ENCODE measurements at regions not wholly inside any gene's neighbourhood (a gene's known extent, or its start where the extent isn't known, plus 50 kb on each side); places are given as distances from the start of the nearest gene placed in this dataset.

DNA sequence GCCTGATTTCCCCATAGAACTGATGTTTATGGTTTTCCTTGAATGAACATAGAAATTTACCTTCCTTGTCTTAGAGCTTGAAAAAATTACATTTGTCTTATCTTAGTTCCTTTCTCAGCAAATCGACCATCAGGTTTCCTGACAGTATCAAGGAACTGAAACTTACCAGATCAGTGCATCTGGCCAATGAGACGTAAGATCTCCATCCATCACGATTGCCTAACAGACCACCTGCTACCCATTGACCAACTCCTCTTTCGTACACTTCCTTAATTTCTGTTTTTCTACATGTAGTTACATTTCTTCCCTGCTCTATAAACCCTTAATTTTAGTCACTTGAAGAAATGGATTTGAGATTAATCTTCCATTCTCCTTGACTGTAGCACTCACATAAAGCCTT is 57.4 kb upstream of the TMPRSS15 start:
- no peak for DNase-seq (ENCODE audit: low read depth, low spot score)

DNA sequence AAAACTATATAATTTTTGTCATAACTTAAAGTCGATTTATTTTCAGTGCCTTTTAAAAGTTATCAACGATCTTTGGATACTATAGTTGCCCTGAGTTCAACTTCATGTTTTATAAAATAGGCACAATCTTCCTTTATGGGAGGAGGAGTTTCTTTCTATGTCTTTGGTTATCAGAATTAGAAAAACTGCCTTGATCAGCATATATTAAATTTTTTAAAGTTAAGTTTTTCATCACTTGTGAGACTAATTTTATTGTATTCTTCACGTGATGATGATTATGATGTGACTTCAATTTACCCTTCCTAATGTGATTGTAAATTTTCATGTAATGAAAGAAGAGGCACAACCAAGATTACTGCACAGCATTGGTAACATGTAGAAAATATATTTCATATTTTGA is 58.2 kb upstream of the TMPRSS15 start:
- no peak for DNase-seq (ENCODE audit: low read depth, low spot score)

DNA sequence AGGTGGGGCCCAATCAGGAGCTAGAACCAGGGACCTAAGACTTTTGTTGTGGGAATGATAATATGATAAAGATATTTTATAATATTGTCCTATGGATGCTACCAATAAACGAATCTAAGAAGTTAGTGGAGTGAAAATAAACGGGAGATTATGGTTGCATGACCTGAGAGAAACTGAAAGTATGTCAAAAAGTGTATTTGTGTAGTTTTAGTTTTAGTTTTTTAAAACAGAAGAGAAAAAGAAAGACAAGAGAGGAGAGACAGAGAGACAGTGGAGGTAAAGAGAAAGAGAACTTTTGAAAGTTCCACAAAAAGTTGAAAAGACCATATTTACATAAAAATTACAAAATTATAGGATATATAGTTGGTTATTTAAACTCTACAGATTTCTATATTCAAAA is 64.1 kb upstream of the TMPRSS15 start:
- no peak for DNase-seq (ENCODE audit: low read depth, low spot score)

DNA sequence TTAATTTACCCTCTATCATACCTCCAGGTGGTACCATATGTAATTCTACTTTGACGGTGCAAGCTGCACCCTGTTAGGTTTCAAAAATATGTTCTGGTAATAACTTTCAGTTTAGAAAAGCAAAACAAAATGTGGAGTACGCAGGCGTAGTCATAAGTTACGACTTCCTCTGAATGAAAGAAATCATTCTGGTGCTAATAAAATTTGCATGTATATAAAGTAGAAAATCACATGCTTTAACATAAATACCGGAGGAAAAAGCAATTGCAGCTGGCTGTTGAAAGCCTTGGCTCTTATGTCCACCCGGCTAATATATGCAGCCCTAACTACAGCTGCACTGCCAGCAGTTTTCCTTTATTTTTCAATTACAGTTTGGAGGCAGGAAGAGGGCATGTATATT is 65.2 kb upstream of the TMPRSS15 start:
- DNase-seq (ENCODE audit: low read depth, low spot score), result no peak

DNA sequence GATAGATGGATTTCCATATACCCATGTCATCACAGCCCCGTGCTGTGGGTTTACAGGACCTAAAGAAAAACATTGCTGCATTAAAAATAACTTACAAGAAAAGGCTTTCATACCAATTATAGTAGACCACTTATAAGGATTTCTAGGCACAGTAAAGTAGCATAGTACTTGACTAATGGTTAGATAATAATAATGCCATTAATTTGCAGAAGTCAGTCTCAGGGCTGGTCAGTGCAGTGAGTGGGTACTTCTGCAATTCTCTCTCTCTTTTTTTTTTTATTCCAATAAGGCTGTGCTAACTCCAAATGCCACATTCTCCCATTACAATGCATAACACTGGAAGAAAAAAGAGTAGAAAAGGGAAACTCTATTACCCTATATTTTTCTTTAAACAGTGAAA is 73.1 kb upstream of the TMPRSS15 start:
- no peak for DNase-seq (ENCODE audit: low read depth, low spot score)

DNA sequence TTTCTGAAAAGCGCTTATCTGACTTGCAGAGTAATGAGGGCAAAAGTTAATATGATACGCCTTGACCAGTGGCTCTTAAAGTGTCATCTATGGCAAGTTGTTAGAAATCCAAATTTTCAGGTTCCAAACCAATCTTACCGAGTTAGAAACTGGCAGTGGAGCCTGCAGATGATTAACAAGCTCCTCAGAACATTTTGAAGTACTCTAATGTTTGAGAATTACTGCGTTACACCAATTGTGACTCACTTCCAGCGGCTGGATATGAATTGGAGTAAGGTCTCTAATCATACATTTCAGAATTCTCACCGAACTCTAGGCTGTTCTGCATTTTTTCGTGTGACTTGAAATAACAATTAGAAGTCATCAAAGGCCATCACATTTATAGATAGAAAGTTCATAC is 73.5 kb upstream of the TMPRSS15 start:
- no peak for DNase-seq (ENCODE audit: low read depth, low spot score)

DNA sequence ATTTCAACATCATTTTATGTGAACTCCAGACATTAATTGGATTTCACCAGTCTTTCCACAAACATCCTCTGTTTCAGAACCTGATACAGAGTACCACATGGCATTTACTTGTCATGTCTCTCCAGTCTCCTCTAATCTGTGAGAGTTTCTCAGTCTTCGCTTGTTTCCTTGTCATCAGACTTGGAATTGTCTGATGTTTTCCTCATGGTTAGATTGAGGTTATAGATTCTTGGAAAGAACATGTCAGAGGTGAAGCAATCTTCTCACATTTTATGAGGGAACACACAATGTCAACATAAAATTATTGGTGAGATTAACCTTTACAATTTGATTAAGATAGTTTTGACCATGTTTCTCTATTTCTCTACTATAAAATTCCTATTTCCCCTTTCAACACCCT is 74.9 kb upstream of the TMPRSS15 start:
- no peak for DNase-seq (ENCODE audit: low read depth, low spot score)

DNA sequence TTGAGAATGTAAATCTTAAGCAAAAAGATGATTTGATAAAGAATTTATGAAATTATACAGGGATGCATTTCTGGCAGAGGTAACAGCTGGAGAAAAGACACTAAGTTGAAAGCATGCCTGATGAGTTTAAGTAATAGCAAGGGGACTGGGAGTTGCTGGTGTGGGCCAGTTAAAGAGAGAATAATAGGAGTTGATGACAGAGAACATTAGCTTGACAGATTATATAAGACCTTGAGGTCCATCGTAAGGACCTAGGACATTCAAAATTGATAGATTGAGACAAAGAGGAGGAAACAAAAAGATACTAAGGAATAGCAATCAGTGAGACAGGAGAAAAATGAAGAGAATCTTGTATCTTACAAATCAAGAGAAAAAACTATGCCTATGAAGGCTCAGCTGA is 84.7 kb upstream of the TMPRSS15 start:
- DNase-seq (ENCODE audit: low read depth, low spot score), result no peak

DNA sequence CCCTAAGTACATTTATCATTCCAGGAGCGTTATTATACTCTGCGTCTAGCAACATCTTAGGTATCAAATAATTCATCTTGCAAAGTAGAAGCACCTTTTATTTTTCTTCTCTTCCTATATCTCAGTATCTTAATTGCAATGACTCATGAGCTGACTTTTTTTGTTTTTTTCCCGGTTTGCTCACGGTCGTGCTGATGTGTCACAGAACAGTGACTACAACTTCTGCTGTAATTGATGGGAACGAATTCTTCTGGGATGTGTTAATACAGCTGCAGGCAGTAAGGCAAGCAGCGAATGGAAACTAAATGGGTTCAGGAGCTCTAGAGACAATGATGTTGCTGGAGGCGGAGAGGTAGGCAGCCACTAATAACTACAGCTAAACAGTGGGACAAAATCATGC is 89.8 kb upstream of the TMPRSS15 start:
- no peak for DNase-seq (ENCODE audit: low read depth, low spot score)

DNA sequence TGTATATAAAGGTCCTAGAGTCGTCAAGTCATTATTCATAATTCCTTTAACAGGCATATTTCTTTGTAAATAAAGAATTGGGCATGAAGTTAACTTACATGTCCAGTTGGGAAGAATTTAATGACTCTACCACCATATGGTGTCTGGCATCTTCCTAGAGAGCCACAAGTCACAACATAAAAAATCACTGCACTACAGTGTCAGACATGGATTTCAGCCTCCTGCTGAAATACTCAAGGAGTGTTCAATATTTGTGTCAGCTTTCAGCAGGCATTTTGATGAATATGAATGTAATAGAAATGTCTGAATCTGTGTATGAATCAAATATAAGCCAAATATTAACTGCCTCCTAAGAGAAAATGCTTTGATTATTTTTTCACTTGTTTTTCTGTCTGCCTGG is 91.9 kb upstream of the TMPRSS15 start:
- DNase-seq (ENCODE audit: low read depth, low spot score), result no peak

DNA sequence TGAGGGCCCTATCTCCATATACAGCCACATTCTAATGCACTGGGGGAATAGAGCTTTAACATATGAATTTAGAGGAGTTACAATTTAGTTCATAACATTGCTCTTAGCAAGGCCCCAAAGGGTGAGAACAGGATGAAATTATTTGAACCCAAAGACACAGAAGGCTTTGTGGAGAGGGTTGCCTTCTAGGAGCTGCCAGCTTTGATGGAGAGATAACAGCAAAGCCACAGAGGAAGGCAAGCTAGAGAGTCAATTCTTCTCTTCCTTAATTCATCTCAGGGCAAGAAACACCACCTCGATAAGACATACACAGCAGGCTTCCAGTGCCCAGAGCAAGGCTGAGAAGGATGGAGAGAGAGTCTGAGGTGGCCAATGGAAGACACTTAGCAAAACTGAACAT is 94.8 kb upstream of the TMPRSS15 start:
- DNase-seq (ENCODE audit: low read depth, low spot score), result no peak

DNA sequence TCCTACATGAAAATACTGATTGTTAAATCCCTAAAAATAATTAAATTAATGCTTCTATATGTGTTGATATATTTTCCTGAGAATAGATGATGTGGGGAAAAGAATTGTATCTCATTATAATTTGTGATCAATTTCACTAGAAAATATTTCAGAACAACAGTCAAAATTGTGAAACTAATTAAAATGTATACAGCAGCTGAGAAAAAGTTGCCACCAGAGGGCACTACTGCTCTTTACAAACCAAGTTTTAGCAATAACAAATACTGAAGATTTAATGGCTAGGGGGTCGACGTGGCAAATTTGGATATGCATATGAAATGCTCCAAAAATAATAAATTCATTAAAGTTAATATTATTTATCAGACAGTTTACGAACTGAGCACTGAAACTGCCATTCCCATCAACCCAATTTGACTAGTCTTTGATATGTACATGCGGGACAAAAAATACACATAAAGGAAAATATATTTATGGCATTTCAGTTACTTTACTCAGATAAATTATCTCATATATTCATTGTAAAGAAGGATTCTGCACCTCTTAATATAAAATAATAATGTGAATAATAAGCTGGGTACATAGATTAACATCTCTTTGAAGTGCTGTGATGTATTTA is 96.3 kb upstream of the TMPRSS15 start:
- DNase-seq (ENCODE audit: low read depth, low spot score), result no peak

DNA sequence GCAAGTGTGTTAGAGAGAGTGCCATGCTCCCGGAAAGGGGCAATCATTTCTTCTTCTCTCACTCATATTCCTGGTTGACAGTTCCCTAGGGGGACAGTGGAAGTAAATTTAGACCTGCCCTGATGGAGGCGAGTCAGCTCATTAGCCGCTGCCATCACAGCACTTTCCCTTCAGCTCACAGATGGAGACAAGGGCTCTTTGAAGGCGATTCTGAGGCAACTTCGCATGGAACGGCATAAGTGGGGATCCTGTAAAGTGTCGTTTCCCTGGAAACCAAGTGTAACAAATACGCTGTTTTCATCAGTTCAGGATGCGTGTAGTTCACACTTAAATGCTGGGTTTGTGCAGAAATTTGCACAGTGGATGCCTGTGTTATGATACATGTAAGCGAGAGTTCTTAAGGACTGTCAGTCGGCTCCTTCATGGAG is 114.5 kb upstream of the TMPRSS15 start:
- no peak for DNase-seq (ENCODE audit: low read depth, low spot score)

DNA sequence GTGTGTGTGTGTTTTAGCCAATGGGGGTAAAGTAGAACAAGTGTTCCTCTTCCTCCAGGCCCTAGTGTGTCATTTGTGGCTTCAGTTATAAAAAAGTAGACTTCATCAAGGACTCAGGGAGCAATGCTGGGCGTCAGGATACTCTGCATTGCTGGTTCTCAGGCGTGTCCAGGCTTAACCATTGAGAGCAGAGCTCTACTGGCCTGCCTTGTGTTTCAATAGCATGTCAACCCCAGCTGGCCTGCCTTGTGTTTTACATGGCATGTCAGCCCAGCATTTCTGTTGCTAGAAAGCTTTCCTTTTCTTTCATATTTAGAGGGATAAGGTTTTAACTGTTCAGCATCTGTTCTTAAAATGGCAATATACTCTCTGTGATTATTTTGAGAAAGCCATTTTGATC is 117.6 kb upstream of the TMPRSS15 start:
- DNase-seq (ENCODE audit: low read depth, low spot score), result no peak

DNA sequence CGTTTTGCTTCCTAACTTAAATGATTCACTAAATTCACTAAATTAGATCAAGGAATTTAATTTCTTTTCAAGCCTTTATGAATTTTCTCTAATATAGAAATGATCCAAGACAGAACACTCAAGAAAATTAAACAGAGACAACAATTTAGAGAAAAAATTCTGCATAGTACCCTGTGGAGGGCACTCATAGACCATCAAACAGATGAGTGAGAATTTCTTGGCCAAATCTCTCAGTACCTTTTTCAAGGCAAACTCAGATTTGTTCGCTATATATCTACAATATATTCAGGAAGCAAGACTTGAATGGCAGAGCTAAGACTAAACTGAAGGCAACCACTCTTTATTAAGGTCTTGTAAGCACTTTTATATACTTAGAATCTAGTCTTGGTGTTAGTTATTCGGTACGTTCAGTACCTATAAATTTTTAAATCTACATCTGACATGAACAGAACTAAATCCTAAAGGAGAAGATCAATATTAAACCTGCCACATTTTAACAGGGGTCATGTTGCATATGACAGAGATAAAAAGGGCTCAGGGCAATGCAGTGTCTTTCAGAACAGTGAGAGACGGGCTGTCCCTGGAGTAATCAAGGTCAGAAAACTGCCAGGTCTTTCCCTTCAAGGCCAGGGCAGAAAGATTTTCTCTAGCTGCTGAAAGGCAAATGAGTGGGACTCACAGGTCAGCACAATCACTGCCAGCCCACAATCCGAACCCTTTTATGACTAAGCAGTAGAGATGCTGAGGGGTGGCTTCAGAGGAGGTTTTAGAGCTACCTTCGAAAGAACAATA is 118.8 kb upstream of the TMPRSS15 start:
- DNase-seq (ENCODE audit: low read depth, low spot score), result no peak

DNA sequence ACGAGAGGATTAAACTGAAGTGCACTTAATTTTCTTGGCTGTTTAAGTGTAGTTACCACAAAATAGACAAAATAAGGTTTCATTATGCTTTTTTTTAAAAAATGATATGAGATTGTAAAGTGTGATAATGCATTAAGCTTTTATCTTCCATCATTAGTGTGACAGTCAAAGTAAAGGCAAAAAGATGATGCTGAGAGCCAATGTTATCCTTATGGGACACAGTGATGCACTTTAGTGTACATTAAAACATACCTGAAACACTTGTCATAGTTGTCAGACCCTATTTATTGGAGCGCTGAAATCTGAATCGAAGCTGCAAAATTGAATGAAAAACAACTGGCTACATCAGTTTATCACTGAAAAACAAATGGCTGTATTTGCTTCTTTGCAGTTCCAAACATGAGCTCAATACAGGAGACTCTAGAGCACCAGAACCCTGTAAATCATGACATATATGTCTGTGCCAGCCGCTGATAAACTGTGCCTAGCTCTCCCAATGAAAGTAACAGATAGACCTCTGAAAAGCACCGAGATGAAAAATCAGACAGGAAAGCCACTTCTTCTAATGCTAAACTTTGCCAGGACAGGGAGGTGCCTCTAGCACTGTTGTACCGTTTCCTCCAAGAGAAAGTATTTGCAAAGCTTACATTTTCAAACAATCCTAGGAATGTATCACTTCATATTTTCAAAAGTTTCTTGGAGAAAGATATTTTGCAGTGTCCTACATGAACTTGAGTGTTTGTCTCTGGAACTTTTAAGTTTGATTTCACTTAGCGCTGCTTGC is 120.7 kb upstream of the TMPRSS15 start:
- DNase-seq (ENCODE audit: low read depth, low spot score), result no peak

DNA sequence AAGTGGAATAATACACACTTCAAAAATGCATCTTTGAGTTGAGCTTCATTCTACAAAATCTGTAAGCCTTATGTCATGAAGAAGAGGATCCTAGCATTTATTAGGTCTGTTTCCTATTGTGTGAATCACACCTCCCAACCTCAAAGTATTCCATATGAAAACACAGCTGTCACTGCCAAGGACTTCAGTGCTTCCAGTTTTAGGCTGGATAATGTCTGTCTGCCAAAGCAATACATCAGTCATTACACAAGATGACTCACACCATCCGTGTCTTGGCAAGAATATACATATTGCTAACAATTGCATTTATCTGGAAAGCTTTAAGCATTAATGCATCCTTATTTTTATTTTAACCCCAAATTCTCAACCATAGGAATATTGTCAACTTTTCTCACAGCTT is 125.7 kb upstream of the TMPRSS15 start:
- DNase-seq (ENCODE audit: low read depth, low spot score), result peak; percentile 65

DNA sequence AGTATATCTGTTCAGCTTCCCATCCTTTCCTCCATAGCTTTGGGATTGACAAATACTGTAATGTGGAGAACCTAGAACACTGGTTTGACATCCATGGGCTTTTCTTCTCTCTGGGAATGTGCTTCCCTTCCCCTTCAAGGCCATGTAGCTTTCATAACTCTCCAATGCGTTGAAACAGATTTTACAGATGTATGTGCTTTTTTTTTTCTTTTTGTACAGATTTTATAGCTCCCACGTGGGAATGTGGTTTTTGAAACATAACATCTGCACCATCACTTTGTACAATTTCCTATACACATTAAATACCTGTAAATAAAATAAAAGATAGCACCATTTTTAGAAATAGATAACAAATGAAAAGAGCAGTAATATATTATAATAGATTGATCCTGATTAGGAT is 138.5 kb upstream of the TMPRSS15 start:
- DNase-seq (ENCODE audit: low read depth, low spot score), result no peak

DNA sequence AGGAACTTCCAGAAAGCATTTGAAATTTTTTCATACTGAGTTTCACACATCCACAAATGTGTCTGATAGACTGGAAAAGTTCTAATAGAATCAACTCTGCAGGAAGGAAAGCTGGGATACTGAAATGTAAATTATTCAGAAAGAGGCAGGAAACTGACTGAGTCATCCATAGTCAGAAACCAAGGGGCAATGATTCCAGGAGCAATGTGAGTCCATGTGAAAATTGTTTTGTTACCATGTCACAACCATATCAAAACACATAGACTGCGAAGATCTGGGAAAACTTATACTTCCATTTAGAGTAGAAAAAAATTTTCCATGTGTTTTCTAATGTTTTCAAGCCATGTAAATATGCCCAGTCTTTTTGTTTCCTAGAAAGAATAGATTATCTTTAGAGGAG is 142.3 kb upstream of the TMPRSS15 start:
- DNase-seq (ENCODE audit: low read depth, low spot score), result peak; percentile 26

DNA sequence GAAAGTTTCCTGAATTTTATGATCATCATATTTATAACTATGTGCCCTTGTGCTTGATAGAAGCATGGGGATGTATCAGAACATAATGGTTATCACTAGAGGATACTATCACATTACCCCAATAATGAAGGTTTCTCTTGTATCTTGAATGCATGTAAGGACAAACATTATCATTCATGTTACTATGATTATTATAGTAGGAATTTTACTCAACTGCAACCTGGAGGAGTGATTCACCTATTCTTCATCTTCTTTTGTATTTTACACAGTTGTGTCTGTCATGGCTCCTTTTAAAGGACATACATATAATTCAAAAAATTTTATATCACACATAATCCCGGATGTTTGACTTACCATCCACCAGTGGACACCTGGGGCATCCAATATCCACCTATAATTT is 143.8 kb upstream of the TMPRSS15 start:
- DNase-seq (ENCODE audit: low read depth, low spot score), result no peak

DNA sequence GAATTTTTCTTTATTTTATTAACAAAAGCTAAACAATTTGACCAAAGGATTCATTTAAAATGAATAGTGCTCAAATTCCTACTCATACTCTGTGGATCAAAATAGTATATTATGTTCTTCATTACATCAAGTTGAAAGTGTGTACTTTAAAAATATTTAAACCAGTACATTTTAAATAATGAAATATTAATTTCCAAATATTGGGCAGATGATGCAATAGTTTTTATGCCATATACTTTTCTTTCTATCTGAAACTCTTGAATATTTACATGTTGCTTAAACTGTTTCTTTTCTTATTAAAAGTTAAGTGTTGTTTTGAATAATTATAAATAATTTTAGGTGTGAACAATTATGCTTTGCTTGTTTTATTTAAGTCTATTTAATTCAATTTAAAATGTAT is 144.7 kb upstream of the TMPRSS15 start:
- no peak for DNase-seq (ENCODE audit: low read depth, low spot score)

DNA sequence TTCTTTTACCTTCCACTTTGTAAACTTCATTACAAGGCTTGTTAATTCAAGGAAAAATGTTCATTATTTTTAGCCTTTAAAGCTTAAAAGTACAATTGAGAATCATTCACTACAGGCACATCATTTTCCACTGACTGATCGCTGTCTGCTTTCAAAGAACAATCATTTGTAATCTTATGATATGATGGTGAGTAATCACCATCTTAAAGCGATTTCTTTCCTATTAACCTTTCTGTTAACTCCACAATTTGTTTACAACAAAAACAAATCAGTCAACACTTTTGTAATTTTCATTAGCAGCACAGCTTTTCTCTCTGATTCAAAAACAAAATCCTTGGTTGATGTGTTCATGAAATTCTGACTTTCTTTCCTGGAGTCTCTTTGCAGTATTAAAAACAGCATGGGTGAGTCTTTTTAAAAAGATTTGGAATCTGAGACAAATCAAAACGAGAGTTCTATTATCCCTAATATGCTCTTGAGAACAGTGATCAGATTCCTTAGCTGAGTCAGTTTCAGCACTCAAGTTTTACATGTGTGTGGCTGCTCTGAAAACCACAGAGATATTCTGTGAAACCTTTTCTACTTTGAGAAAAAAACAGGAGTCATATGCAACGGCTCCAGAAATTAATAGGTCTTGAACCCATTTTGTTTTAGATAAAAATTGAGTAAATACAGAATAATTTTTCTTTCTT is 145.8 kb upstream of the TMPRSS15 start:
- DNase-seq (ENCODE audit: low read depth, low spot score), result no peak
